Neuronal stem cell (in vitro differentiated cells): ENCODE measurements at regions not wholly inside any gene's neighbourhood (a gene's known extent, or its start where the extent isn't known, plus 50 kb on each side); places are given as distances from the start of the nearest gene placed in this dataset.
"Not testable (repeated sequence)": the region's sequence is repeated elsewhere in the genome, so short reads cannot be mapped to it uniquely, and the experiment has no call there.

Experiments
- DNase-seq: peaks from one replicate; pipeline ENCODE4 v3.0.0-alpha.2; 2013; ENCODE audit warnings: low spot score
- H2AFZ ChIP-seq: one replicate; pipeline ENCODE4 v1.6.1; 2013; ENCODE audit warnings: mild to moderate bottlenecking, low read length, inconsistent platforms
- H2AK5ac ChIP-seq: 2 replicates; pipeline ENCODE4 v1.6.1; 2013; ENCODE audit warnings: low read depth, mild to moderate bottlenecking, inconsistent platforms, low read length, moderate library complexity, mixed read lengths
- H2BK120ac ChIP-seq: 2 replicates; pipeline ENCODE4 v1.6.1; 2013; ENCODE audit warnings: low read depth, mild to moderate bottlenecking, inconsistent platforms, low read length, moderate library complexity, mixed read lengths
- H2BK12ac ChIP-seq: one replicate; pipeline ENCODE4 v1.6.1; 2013; ENCODE audit warnings: low read length, inconsistent platforms
- H2BK15ac ChIP-seq: 2 replicates; pipeline ENCODE4 v1.6.1; 2013; ENCODE audit warnings: mild to moderate bottlenecking, low read length, inconsistent platforms, mixed read lengths
- H2BK5ac ChIP-seq: one replicate; pipeline ENCODE4 v1.6.1; 2013; ENCODE audit warnings: inconsistent platforms, mild to moderate bottlenecking, low read length, moderate library complexity
- H3K14ac ChIP-seq: one replicate; pipeline ENCODE4 v1.6.1; 2013; ENCODE audit warnings: low read length, inconsistent platforms
- H3K18ac ChIP-seq: 2 replicates; pipeline ENCODE4 v1.6.1; 2013; ENCODE audit warnings: low read length, inconsistent platforms
- H3K23ac ChIP-seq: 2 replicates; pipeline ENCODE4 v1.6.1; 2013; ENCODE audit warnings: low read depth, mild to moderate bottlenecking, mixed read lengths, low read length, inconsistent platforms; ENCODE audit not compliant: poor library complexity
- H3K27ac ChIP-seq: replicated peaks from 3 replicates; pipeline ENCODE4 v1.5.1; 2013; ENCODE audit warnings: low read length, inconsistent platforms
- H3K27me3 ChIP-seq, 3 experiments: 2 replicates each; pipeline ENCODE4 v1.6.1; 2013; ENCODE audit warnings: low read length in 3 of 3, mild to moderate bottlenecking in 2 of 3, inconsistent platforms in 1 of 3, low read depth in 1 of 3, mixed read lengths in 1 of 3, moderate library complexity in 1 of 3; ENCODE audit not compliant: control insufficient read depth in 3 of 3, insufficient read depth in 3 of 3
- H3K36me3 ChIP-seq, 2 donors: replicated peaks in 1 of 2; 2 replicates each; pipeline ENCODE4 v1.6.1; 2013; ENCODE audit warnings: low read length in 2 of 2; ENCODE audit not compliant: control insufficient read depth in 2 of 2, insufficient read depth in 2 of 2
- H3K4ac ChIP-seq: 2 replicates; pipeline ENCODE4 v1.6.1; 2013; ENCODE audit warnings: inconsistent platforms, mild to moderate bottlenecking, low read length, moderate library complexity
- H3K4me1 ChIP-seq, 2 donors: 1 replicate in 1 of 2; 2 replicates in 1 of 2; pipeline ENCODE4 v1.6.1; 2013; ENCODE audit warnings: low read length in 2 of 2, low read depth in 1 of 2; ENCODE audit not compliant: control insufficient read depth in 2 of 2, insufficient read depth in 1 of 2
- H3K4me2 ChIP-seq: one replicate; pipeline ENCODE4 v1.6.1; 2013; ENCODE audit warnings: mild to moderate bottlenecking, low read length, inconsistent platforms; ENCODE audit not compliant: insufficient read depth, poor library complexity, severe bottlenecking
- H3K4me3 ChIP-seq, 2 donors: 2 replicates each; pipeline ENCODE4 v1.5.1; 2013; ENCODE audit warnings: low read length in 2 of 2, mild to moderate bottlenecking in 2 of 2, inconsistent platforms in 1 of 2, moderate library complexity in 1 of 2
- H3K79me1 ChIP-seq: one replicate; pipeline ENCODE4 v1.6.1; 2013; ENCODE audit warnings: low read depth, mild to moderate bottlenecking, inconsistent platforms, low read length, moderate library complexity
- H3K9ac ChIP-seq: one replicate; pipeline ENCODE4 v1.6.1; 2013; ENCODE audit warnings: mild to moderate bottlenecking, low read depth, low read length, inconsistent platforms; ENCODE audit not compliant: poor library complexity
- H3K9me3 ChIP-seq, 2 donors: replicated peaks in 1 of 2; 2 replicates each; pipeline versions ENCODE3 to v1.6.1; 2013; ENCODE audit warnings: low read length in 2 of 2, mild to moderate bottlenecking in 2 of 2, inconsistent platforms in 1 of 2, low read depth in 1 of 2, mixed read lengths in 1 of 2, moderate library complexity in 1 of 2; ENCODE audit not compliant: control insufficient read depth in 2 of 2, insufficient read depth in 1 of 2
- H4K8ac ChIP-seq: one replicate; pipeline ENCODE4 v1.6.1; 2013; ENCODE audit warnings: low read depth, mild to moderate bottlenecking, inconsistent platforms, low read length, moderate library complexity
- H4K91ac ChIP-seq: one replicate; pipeline ENCODE4 v1.6.1; 2013; ENCODE audit warnings: low read length, low read depth, mild to moderate bottlenecking, inconsistent platforms; ENCODE audit not compliant: poor library complexity
- WGBS, 2 donors: extraction: QIAGEN DNeasy Blood & Tissue Kit; methylation state at CpG; one replicate each; pipeline ENCODE4 v1.1.7; 2013; ENCODE audit warnings: missing lambda C conversion rate in 2 of 2, mixed read lengths in 1 of 2; ENCODE audit not compliant: insufficient read length in 2 of 2, insufficient replicate concordance in 1 of 2; ENCODE audit errors: extremely low coverage in 2 of 2; 5-methylcytosine and 5-hydroxymethylcytosine counted together

- Histone ChIP-seq H2BK120ac (no peak overlapping the region), H4K91ac (no peak overlapping the region), H4K8ac (no peak overlapping the region), H3K9ac (no peak overlapping the region), H3K18ac (no peak overlapping the region), H3K4me2 (no peak overlapping the region), H3K79me1 (no peaks in the 10 kb centered on the region), H3K23ac (no peak overlapping the region), H3K4me3 (no peak overlapping the region), H2BK5ac (no peak overlapping the region), H3K36me3 (no peaks in the 10 kb centered on the region), H3K14ac (no peak overlapping the region), H3K9me3 (no peaks in the 10 kb centered on the region), H3K4ac (no peak overlapping the region), H2BK12ac (no peak overlapping the region), H3K4me1 (no peaks in the 10 kb centered on the region), H2BK15ac (no peak overlapping the region), H3K27ac (no peak overlapping the region), H2AK5ac (no peak overlapping the region), H2AFZ (no peak overlapping the region), H3K27me3 (no peaks in the 10 kb centered on the region)
- no peak for DNase-seq
- WGBS, 2 donors, result no CpG with 5 or more reads among the region's 13 CpGs
Measured at GRCh38 chr9:96149533-96150280, 152.3 kb downstream of the HSD17B3 start.

GRCh38 chr9:96148634-96149532, 153.1 kb downstream of the HSD17B3 start:
- no peaks in the 10 kb centered on the region for H3K79me1 ChIP-seq
- peak overlapping the region; percentile 22 for H2AFZ ChIP-seq
- H3K4me3 ChIP-seq, result no peak overlapping the region
- DNase-seq, result no peak
- no CpG with 5 or more reads among the region's 8 CpGs for WGBS, 2 donors
- H2BK15ac ChIP-seq, result no peak overlapping the region
- no peaks in the 10 kb centered on the region for H3K36me3 ChIP-seq
- H2AK5ac ChIP-seq, result no peak overlapping the region
- no peak overlapping the region for H3K23ac ChIP-seq
- peaks cover 0 to 8% of the 10 kb centered on the region in 2 donors for H3K4me1 ChIP-seq
- no peaks in the 10 kb centered on the region for H3K9me3 ChIP-seq
- H2BK5ac ChIP-seq, result no peak overlapping the region
- no peaks in the 10 kb centered on the region for H3K27me3 ChIP-seq
- H3K27ac ChIP-seq, result no peak overlapping the region
- H3K4me2 ChIP-seq, result no peak overlapping the region
- H3K9ac ChIP-seq, result no peak overlapping the region
- H3K4ac ChIP-seq, result no peak overlapping the region
- H4K8ac ChIP-seq, result no peak overlapping the region
- no peak overlapping the region for H4K91ac ChIP-seq
- no peak overlapping the region for H2BK12ac ChIP-seq
- H3K14ac ChIP-seq, result no peak overlapping the region
- H2BK120ac ChIP-seq, result no peak overlapping the region
- no peak overlapping the region for H3K18ac ChIP-seq

GRCh38 chr9:96147029-96147428, 154.9 kb downstream of the HSD17B3 start:
- H3K4me1 ChIP-seq, H3K14ac ChIP-seq, H2BK120ac ChIP-seq, H3K27me3 ChIP-seq, H2BK5ac ChIP-seq, H3K18ac ChIP-seq, H3K23ac ChIP-seq, H3K4me2 ChIP-seq, H2AK5ac ChIP-seq, H3K9me3 ChIP-seq, DNase-seq, H4K8ac ChIP-seq, H2BK12ac ChIP-seq, H2AFZ ChIP-seq, H3K27ac ChIP-seq, H3K36me3 ChIP-seq, H3K9ac ChIP-seq, H3K79me1 ChIP-seq, H4K91ac ChIP-seq, H3K4ac ChIP-seq, H3K4me3 ChIP-seq, H2BK15ac ChIP-seq: not testable (repeated sequence)
- no CpG with 5 or more reads among the region's 11 CpGs for WGBS, 2 donors

- H3K18ac ChIP-seq, result no peak overlapping the region
- H3K9me3 ChIP-seq, result peaks cover 0 to 6% of the 10 kb centered on the region in 2 donors
- H3K4me2 ChIP-seq, result no peak overlapping the region
- H3K27ac ChIP-seq, result no peak overlapping the region
- H3K14ac ChIP-seq, result no peak overlapping the region
- H3K4me3 ChIP-seq, result no peak overlapping the region
- DNase-seq, result no peak
- WGBS, 2 donors, result no CpG with 5 or more reads among the region's 5 CpGs
- no peak overlapping the region for H3K9ac ChIP-seq
- no peak overlapping the region for H2BK5ac ChIP-seq
- no peak overlapping the region for H4K91ac ChIP-seq
- peaks cover 10 to 39% of the 10 kb centered on the region in 2 donors for H3K4me1 ChIP-seq
- no peaks in the 10 kb centered on the region for H3K36me3 ChIP-seq
- H3K79me1 ChIP-seq, result no peaks in the 10 kb centered on the region
- no peak overlapping the region for H3K23ac ChIP-seq
- H2BK15ac ChIP-seq, result no peak overlapping the region
- H2AFZ ChIP-seq, result no peak overlapping the region
- no peak overlapping the region for H2BK120ac ChIP-seq
- no peaks in the 10 kb centered on the region for H3K27me3 ChIP-seq
- no peak overlapping the region for H2AK5ac ChIP-seq
- H4K8ac ChIP-seq, result no peak overlapping the region
- no peak overlapping the region for H3K4ac ChIP-seq
- no peak overlapping the region for H2BK12ac ChIP-seq
Measured at GRCh38 chr9:96141666-96142065, 160.3 kb downstream of the HSD17B3 start.
